Fibroblast of skin of back (primary cell): ENCODE measurements at regions not wholly inside any gene's neighbourhood (a gene's known extent, or its start where the extent isn't known, plus 50 kb on each side); places are given as distances from the start of the nearest gene placed in this dataset.
"Not testable (repeated sequence)": the region's sequence is repeated elsewhere in the genome, so short reads cannot be mapped to it uniquely, and the experiment has no call there.

Source experiments
- DNase-seq: peaks from one replicate; pipeline ENCODE4 v3.0.0-alpha.2; 2013

DNA sequence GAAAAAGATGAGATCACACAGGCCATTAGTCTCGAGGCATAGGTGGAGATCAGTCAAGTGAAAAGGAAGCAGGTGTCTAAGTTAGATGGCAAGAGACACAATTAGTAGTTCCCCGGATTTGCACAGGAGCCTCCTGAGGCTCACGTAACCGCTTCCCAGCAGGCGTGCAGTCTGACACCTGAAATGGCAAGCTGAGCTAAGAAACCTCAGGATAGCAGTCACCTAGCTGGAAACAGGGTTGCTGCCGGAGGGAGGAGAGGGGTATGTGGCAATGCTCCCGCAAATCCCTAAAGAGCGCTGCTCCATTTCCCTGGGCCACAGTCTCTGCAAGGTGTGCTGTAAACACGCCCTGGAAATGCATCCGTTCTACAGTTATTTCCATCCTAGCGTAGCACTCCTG lies 1151.0 kb downstream of the DIAPH3 start:
- DNase-seq = no peak

DNA sequence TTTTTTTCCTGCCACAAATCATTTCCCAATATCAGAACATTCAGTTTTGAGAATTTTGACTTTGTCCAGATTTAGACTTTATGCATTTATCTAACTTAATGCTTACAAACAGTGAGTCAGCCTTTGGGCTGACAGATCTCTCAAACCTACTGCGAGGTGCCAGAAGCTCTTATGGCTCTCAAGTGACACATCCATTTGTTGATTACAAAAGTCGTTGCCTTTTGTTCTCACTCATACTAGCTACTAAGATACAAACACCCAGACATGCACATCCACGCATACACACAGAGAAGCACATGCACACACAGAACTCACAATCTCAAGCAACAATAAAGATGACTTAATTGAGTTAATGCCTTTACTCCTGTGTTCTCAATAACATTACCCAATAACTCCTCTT lies 1147.5 kb downstream of the DIAPH3 start:
- no peak for DNase-seq

DNA sequence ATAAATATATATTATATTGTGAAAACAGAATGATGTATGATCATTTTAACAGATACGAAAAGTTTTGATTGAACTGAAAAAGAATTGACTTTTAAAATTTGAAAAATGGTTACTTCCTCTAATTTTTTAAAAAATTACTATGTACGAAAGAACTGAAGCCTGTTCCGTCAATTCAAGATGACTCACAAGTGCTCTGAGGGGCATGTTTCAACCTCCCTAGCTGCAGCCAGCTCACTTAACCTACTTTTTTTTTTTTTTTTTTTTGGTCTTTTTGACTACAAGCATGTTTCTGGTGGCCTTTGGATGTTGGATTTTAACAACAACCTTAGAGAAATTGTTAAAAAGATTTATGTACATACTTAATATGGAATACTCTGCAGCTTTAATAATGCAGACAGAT lies 1139.3 kb downstream of the DIAPH3 start:
- DNase-seq = no peak

DNA sequence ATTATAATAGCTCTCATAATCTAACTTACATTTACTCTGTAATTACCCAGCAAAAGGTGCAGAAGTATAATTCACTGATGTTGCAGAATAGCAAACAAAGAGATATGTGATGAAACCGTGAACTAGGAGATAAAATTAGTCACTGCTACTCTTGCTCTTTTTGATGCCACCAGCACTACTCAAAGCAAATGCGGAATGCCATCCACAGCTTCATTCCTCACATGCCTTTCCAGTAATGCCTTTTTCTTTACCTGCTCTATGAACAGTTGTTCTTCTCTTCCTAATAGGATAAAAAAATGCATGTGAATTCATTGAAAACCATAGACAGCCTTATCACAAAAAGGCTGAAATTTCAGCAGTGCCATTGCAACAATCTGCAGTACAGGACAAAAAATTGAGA lies 1129.5 kb downstream of the DIAPH3 start:
- DNase-seq = no peak

DNA sequence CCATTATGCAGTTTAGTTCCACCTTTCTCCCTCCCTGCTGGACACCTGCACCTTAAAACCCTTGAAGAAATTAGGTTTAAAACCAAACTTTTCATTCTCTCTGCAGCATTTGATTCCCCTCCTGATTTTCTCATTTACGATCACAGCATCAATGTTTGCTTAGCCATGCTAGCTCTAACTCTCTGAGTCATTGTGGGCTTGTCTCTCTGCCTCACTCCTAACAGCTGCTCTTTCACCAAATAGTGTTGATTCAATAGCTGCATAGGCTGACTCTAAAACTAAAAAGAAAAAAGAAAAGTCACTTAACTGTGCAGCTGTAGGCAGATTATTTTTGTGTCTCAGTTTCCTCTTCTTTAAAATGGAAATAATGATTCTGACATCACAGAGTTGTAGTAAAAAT lies 1124.9 kb downstream of the DIAPH3 start:
- peak; percentile 18 for DNase-seq

DNA sequence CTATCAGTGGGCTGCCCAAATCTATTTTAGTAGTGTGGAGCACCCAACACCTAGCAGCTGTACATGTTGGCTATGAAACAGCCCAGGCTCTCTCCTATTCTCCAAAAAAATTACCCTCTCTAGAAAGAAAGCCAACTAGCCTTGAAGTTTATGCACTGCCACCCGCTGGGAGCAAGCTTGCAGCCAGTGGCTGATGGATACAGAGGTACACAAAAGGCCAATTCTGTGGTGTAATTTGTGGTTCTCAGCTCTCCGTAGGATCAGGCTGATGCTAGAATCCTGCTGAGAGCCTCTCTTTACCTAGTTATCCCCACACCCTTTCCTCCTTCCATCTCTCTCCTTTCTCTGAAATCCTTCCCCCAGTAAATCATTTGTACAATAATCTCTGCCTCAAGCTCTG lies 1120.7 kb downstream of the DIAPH3 start:
- no peak for DNase-seq

DNA sequence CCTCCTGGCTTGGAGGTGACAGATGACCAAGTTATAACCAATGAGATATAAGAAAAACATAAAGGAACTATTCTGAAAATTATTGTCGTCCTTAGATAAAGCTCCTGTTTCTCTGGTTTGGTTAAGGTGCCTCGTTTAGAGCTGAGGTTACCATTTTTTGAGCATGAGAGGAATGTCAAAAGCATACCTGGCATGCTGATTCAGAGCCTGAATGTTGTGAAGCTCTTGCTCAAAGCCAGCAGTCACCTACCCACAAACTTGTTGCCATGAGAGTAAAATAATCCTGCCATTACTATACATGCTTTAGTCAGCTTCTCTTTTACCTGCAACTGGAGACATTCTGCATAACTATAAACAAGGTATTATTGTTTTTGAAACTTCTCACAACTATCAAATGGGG lies 1116.2 kb downstream of the DIAPH3 start:
- DNase-seq = no peak

DNA sequence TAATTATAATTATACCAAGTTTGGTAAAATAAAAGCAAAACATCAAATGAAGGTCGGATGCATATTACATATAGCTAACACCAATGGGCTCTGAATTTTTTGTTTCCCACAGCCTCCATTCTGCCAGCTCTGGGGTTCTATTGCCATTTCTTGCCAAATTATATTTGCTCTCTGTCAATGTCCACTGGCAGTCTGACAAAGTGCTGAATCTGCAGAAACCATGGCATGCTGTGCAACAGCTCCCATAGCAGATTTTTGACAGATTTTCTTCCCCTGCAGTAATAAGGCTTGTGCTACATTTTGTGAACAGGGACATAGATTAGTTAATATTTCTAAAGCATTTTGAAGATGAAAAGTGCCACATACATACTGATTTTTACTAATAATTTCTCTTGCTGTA lies 1102.1 kb downstream of the DIAPH3 start:
- DNase-seq = no peak

DNA sequence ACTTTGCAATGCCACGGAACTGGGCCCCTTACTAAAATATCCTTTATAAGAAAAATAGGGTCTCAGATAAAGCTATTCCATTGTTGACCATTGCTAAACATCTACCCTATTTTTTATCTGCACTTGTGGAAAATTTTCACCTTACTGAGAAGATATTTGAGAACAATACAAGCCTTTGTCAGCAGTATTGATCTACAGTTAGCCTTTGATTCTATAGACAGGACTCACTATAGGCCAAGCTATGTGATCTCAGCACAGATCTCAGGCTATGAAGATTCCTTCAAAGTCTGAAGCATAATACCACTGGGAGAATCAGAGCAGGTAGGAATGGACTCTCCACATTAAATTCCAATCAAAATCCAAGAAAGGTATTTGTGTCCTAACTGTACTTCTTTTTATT lies 1099.7 kb downstream of the DIAPH3 start:
- DNase-seq = no peak

DNA sequence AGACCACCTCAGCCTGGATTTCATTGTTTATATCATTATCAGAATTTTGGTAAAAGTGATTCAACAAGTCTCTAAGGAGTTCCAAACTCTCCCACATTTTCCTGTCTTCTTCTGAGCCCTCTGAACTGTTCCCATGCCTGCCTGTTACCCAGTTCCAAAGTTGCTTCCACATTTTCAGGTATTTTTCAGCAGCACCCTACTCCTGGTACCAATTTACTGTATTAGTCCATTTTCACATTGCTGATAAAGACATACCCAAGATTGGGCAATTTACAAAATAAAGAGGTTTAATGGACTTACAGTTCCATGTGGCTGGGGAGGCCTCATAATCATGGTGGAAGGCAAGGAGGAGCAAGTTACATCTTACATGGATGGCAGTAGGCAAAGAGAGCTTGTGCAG lies 1087.3 kb downstream of the DIAPH3 start:
- not testable (repeated sequence) for DNase-seq

DNA sequence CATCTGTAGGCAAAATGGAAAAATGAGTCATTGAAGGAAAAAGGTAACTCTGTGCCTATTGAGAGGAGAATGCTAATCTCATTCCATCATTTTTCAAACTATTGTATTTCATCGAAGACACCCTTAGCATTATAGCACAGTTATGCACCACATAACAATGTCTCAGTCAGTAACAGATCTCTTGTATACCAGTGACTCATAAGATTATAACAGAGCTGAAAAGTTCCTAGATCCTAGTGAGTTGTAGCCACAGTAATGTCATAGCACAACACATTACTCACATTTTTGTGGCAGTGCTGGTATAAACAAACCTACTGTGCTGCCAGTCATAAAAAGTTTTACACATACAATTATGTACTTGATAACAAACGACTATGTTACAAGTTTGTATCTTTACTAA lies 1077.6 kb downstream of the DIAPH3 start:
- DNase-seq = peak; percentile 89

DNA sequence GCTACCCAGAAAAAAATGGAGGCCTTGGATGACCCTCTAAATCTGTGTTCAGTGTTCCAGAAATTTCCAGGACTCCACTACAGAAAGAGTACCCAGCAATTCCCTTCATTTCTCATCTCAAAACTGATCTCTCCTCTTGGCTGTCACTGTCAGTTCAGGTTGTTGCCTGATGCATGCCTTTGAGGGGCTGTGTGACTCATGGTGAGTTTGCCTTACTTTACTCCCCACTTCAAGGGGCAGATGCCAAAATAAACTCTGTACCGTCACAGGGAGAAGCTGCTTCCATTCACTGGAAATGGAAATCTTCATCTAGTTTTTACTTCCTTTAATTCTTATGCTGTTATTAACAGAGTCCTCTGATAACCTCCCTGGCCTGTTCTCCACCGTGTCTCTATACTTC lies 1075.0 kb downstream of the DIAPH3 start:
- DNase-seq = peak; percentile 83

DNA sequence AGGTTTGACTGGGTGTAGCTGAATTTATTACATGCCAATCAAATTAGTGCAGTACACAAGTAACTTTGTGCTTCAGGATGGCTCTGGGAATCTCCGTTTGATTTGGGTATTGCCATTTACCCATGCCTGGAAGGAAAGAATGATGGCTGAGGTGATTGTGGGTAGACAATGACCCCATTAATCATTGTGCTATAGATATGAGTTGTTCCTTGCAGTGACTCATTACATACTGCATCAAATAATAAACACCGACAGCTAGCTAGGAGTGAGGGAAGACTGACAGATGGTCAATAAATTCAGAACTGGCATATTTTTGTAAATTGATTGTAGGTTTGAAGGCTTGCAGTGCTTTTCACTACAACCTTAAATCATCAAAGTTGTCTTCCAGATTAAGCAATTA lies 1069.5 kb downstream of the DIAPH3 start:
- DNase-seq = no peak

DNA sequence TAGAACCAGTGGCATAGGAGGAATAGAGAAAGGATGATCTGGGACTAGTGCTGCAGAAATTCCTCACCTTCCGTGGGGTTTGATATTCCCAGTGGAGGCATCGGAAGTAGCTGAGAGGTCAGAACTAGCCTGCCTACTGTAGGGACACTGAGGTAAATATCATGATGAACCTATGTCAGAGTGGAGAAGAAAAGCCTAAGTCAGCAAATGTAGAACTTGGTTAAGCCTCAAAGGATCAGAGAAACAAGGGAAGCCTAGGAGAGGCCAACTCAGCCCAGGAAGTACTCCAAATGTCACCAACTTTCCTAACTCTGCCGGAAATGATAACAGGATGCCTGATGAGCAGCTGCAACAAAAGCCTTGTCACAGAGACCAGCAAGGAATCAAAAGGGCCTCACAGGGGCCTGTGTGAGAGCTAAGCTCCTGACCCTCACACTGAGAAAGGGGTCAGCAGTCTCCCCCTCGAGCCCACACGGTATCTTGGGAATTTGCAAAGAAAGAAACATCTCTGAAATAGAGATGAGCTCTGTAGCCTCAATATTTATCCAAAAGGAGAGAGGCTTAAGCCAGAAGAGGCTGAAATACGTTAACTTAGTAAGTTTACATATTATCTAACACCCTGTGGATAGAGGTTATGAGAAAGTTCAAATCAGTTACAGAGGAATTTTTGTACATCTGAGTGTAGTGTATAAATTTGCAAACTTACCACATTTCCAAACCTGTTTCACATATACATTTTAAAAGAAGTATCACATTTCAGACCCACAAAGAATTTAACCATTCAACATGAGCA lies 1064.3 kb downstream of the DIAPH3 start:
- no peak for DNase-seq

DNA sequence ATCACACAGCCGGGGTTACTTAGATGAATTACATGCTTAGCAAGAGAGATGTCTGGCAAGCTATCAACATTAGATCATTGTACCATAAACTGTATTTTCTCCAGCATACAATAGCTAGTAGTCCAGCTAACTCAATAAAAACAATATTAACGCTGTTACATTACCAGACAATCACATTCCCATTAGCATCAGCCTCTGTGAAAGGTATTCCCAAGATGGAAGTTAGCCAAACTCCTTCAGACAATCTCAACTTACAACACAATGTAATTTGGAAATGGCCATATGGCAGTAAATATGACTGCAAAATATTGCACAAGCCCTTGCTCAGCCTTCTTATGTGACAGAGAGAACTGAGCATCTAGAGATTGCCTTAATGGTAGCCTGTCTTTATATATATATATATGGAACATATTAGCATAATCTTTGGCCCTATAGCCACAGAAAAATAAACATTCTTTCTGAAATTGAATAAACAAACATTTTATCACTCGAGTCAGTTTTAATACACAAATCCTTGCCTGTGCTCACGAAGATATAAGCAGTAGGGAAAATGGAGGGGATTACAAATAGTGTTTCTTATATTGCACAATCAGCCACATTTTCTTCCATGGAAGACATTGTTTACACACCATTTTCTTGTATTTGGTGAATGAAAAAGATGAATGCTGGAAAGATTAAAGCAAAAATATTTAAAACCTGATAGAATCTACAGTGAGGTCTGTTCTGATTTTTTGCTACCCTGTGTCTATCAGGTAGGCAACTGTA lies 1060.5 kb downstream of the DIAPH3 start:
- DNase-seq = peak; percentile 24

DNA sequence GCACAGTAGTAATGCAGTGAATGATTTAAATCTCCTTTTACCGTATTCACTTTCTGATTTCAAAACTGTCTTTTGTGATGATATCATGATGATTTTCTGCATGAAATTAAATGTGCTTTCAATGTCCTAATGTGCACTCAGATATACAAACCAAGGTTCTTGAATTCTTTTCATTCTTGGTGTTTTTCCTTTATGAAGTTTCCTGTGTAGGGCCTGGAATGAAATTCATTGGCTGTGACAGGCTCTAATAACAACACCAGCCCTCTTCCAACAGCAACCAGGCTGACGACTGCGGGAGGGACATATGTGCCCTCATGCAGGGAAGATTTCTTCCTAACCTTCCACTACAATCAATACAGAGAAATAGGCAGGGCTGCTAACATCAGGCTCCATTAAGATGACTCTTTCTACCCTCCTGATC lies 1052.0 kb downstream of the DIAPH3 start:
- peak; percentile 89 for DNase-seq

DNA sequence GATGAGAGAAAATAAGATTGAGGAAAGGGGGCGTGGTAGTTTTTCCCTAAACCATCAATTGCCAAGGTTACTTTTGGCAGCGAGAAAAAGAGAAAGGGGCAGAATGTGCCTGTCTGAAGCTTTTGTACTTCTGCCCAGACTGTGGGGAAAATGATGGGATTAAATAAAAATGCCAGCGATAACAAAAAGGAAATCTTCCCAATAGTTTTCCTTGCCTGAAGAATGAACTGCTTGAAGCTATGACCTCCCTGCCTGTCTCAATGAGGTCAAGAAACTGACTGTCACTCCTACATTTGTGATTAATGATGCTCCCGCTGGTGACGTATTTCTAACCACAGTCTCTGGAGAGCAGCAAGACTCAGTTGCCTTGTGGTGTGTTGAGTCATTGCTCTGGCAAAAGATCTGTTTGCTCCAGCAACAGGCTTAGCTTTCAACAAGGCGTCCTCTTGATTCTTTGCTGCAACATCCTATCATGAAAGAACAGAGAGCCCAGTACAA lies 1051.5 kb downstream of the DIAPH3 start:
- DNase-seq = peak; percentile 96

DNA sequence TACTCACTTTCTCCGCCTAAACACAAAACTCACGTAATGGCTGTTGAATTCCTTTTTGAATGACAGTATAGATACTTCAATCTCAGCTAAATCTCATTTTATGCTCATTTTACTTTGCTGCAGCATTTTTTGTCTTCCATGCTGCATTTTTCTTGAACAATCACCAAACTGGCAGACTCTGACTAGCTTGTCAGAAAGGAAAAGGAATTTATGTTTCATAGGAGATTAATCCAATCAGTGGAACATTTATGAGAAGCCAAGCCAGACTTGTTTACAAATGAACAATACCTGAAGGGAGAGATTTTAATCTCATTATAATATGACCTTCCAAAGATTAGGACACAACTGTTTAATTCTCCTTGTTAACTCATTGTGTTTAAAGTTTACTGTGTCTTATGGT lies 1044.3 kb downstream of the DIAPH3 start:
- DNase-seq = no peak

DNA sequence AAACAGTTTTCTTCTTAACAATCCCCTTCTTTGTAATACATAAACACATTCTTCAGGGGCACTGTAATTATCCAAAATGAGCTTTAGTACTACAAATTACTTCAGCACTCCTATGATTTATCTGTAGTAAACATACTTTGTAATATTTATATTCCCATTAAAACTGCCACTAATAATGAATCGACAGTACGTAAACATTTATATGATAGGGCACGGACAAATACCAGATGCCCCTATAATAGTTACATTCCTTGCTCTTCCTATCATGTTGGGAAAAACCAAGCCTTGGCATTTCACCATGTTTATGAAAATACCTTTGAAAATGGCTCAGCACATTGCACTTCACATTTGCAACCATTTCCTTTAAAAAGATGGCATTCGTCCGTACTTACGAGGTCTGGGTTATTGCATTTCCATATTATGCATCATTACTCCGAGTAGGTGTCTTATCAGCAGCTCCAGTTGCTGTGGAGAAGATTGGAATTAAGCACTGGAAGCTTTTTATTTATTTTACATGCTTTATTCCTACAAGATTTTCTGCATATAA lies 1043.4 kb downstream of the DIAPH3 start:
- no peak for DNase-seq

DNA sequence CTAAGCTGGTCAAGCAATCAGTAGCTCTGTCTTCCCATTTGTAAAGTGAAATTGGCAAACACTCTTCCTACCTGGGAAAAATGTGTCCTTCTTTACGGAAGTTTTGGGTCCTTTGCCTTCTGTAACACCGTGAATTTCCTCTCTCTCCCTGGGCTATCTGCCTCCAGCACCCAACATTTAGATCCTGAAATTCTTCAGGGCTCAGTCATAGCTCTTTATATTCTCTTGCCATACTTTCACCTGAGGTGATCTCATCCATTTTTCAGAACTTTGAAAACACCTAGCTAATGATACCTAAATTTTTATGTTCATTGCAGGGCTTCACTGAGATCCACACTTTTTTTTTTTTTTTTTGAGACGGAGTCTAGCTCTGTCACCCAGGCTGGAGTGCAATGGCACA lies 1042.2 kb downstream of the DIAPH3 start:
- DNase-seq = no peak

DNA sequence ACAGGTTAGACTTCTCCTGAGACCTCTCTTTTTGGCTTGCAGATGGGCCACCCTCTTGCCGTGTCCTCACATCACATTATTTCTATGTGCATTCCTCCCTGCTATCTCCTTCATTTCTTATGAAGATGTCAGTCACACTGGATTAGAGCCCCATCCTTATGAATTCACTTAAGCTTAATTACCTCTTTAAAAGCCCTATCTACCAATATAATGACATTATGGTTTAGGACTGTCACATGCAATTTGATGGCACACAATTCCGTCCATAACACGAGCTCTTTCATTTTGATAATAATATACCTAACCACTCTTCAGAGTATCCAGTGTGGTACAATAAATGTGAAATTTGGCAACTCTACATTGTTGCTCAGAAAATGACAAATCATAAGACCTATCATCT lies 1037.3 kb downstream of the DIAPH3 start:
- no peak for DNase-seq

DNA sequence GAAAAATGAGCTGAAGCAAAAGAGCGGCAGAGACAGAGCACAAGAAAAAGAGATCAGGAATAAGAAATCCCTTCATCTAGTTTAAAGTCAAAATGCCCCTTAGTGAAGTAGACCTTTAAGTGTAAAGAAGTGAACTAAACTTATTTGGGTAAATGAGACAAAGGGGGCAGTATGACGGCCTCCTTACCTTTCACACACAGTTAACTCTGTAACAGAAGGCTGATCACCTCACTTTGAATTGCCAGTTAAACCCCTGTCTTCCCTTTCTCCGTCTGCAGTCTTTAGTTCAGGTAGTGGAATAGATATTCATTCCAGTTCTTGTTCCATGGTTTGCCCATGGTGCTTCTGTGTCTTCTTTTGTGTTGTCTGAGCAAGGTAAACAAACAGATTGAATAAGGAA lies 1029.8 kb downstream of the DIAPH3 start:
- no peak for DNase-seq

DNA sequence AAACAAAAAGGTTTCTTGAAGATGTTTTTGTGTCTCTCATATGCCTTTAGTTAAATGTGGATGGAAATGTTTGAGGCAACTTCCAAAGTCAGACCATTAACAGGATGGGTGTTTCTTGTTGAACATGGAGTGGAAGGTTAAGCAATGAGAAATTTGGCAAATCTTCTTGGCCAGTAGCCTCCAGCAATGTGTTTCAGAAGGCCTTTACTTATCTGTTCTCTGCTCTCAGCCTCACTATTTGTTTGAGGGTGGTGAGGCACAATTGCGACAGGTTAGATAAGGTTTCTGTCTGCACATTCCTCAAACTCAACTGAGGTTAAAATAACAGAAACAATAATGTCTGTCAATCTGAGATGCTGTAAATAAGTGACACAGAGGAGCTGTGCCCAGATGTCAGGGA lies 1019.0 kb downstream of the DIAPH3 start:
- DNase-seq = no peak

DNA sequence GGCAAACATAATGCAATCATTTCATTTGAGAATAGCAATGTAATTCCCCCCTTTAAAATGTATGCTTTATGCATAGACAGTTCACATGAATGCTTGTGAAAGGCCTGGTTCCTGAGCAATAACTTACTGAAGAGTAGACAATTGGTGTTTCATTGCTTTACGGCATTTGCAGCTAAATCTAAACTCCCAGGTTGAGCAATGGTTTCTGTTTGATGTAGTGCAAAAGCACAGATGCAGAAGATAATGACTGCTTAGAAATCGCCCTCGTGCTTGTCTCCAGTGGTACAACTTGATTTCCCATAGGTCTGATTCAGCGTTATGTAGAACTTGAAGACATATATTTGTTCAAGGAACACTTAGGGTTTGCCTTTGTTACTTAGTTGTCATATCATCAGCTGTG lies 1018.3 kb downstream of the DIAPH3 start:
- DNase-seq = no peak
